GM23248 (cell line): ENCODE measurements at regions not wholly inside any gene's neighbourhood (a gene's known extent, or its start where the extent isn't known, plus 50 kb on each side); places are given as distances from the start of the nearest gene placed in this dataset.

Experiments used
- DNase-seq: peaks from one replicate; pipeline ENCODE4 v3.0.0-alpha.2; 2015
- H2AFZ ChIP-seq: fragments of 200-600 bp; sonication (generic); 2 replicates; pipeline ENCODE4 v1.6.1; 2016; ENCODE audit warnings: antibody characterized with exemption
- H3F3A ChIP-seq: fragments of 200-600 bp; sonication (generic); 2 replicates; pipeline ENCODE4 v1.6.1; 2016; ENCODE audit warnings: mild to moderate bottlenecking, antibody characterized with exemption, mixed run types; ENCODE audit not compliant: insufficient read depth
- H3K27ac ChIP-seq: fragments of 200-600 bp; sonication (generic); 2 replicates; pipeline ENCODE4 v1.5.1; 2016; ENCODE audit warnings: mild to moderate bottlenecking
- H3K27me3 ChIP-seq: fragments of 200-600 bp; sonication (generic); replicated peaks from 2 replicates; pipeline ENCODE4 v1.6.1; 2016; ENCODE audit warnings: mild to moderate bottlenecking; ENCODE audit not compliant: insufficient read depth
- H3K36me3 ChIP-seq: fragments of 200-600 bp; sonication (generic); 2 replicates; pipeline ENCODE4 v1.6.1; 2016; ENCODE audit warnings: low read depth, mild to moderate bottlenecking
- H3K4me1 ChIP-seq: fragments of 200-600 bp; sonication (generic); 2 replicates; pipeline ENCODE4 v1.6.1; 2016; ENCODE audit warnings: mild to moderate bottlenecking; ENCODE audit not compliant: insufficient read depth
- H3K4me2 ChIP-seq: fragments of 200-600 bp; sonication (generic); one replicate; pipeline ENCODE4 v1.6.1; 2016; ENCODE audit warnings: mild to moderate bottlenecking; ENCODE audit not compliant: unreplicated experiment
- H3K4me3 ChIP-seq: fragments of 200-600 bp; sonication (generic); 2 replicates; pipeline ENCODE4 v1.5.1; 2016; ENCODE audit warnings: mild to moderate bottlenecking
- H3K79me2 ChIP-seq: fragments of 200-600 bp; sonication (generic); 2 replicates; pipeline ENCODE4 v1.6.1; 2016; ENCODE audit warnings: mild to moderate bottlenecking; ENCODE audit not compliant: insufficient read depth
- H3K9ac ChIP-seq: fragments of 200-600 bp; sonication (generic); 2 replicates; pipeline ENCODE4 v1.6.1; 2016; ENCODE audit warnings: mild to moderate bottlenecking
- H3K9me2 ChIP-seq: fragments of 200-600 bp; sonication (generic); 2 replicates; pipeline ENCODE4 v1.6.1; 2016; ENCODE audit warnings: mixed run types, mild to moderate bottlenecking, moderate library complexity; ENCODE audit not compliant: insufficient read depth
- H3K9me3 ChIP-seq: fragments of 200-600 bp; sonication (generic); one replicate; pipeline ENCODE4 v1.6.1; 2017; ENCODE audit warnings: low read depth
- H4K20me1 ChIP-seq: fragments of 200-600 bp; sonication (generic); 2 replicates; pipeline ENCODE4 v1.6.0; 2016; ENCODE audit not compliant: insufficient read depth
- EZH2 ChIP-seq: fragments of 200-600 bp; sonication (generic); IDR thresholded peaks from 2 replicates; pipeline ENCODE4 v1.6.1; 2018; ENCODE audit warnings: antibody characterized with exemption, mild to moderate bottlenecking; ENCODE audit not compliant: insufficient read depth, poor library complexity, severe bottlenecking
- EZH2phosphoT487 ChIP-seq: fragments of 200-600 bp; sonication (generic); IDR thresholded peaks from 2 replicates; pipeline ENCODE4 v1.6.1; 2018; ENCODE audit warnings: antibody characterized with exemption, moderate library complexity, mild to moderate bottlenecking, low read depth; ENCODE audit not compliant: insufficient read depth
- WGBS, 2 experiments: methylation state at CpG; one replicate each; pipeline ENCODE4 v1.1.6; 2015 to 2017; ENCODE audit warnings: low lambda C conversion rate in 2 of 2, low coverage in 1 of 2; ENCODE audit errors: missing lambda C conversion rate in 2 of 2; 5-methylcytosine and 5-hydroxymethylcytosine counted together
- in situ Hi-C: fragments of 300-500 bp; cut with MboI; formaldehyde crosslinking; loops from 2 replicates; pipeline ENCODE4 v1.15.0; 2020

DNA sequence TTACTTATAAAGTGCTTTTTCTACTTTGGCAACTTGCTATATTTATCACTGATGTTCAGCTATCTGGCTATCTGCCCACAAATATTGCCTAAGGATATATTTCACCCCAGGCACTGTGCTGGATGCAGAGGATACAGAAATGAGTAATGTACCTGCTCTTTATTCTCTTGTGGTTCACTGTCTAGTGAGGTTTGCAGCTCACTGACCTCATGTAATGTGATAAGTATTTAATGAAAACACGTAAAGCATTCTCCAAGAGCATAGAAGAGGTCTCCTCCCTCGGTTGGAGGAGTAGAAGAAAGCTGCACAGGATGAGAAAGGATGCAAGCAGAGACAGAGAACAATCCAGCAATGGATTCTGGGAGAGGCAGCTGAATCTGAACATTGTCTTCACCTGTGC is 610.7 kb downstream of the CBLN4 start:
- Histone ChIP-seq H3K36me3 (no peaks in the 10 kb centered on the region), H3K4me2 (no peak overlapping the region), H3K9me2 (no peaks in the 10 kb centered on the region), H3K9ac (no peak overlapping the region), H3K9me3 (no peaks in the 10 kb centered on the region), H2AFZ (no peak overlapping the region), H3K27me3 (no peaks in the 10 kb centered on the region), H3K4me3 (no peak overlapping the region), H3K79me2 (no peaks in the 10 kb centered on the region), H3K27ac (no peak overlapping the region), H4K20me1 (no peaks in the 10 kb centered on the region), H3F3A (no peaks in the 10 kb centered on the region), H3K4me1 (no peaks in the 10 kb centered on the region)
- in situ Hi-C loops, result no loop called here
- whole genome bisulfite sequencing, 2 experiments, result 2 to 3% methylated on average over 2 of the region's 2 CpGs
- no peak for DNase-seq
- TF ChIP-seq EZH2phosphoT487, result no peak
- TF ChIP-seq EZH2, result no peak

- H3K4me1 ChIP-seq, result no peaks in the 10 kb centered on the region
- 18 to 20% methylated on average over 4 of the region's 4 CpGs for WGBS, 2 experiments
Measured at GRCh38 chr20:55390791-55391190, 614.5 kb downstream of the CBLN4 start.

GRCh38 chr20:55386686-55387085 is 618.6 kb downstream of the CBLN4 start:
- no peaks in the 10 kb centered on the region for H3F3A ChIP-seq
- no peak overlapping the region for H3K27ac ChIP-seq
- H3K9ac ChIP-seq, result no peak overlapping the region
- H3K36me3 ChIP-seq, result no peaks in the 10 kb centered on the region
- no peaks in the 10 kb centered on the region for H3K9me2 ChIP-seq
- H3K4me2 ChIP-seq, result no peak overlapping the region
- H2AFZ ChIP-seq, result no peak overlapping the region
- in situ Hi-C loops, result no loop called here
- no peaks in the 10 kb centered on the region for H3K79me2 ChIP-seq
- no peak for TF ChIP-seq EZH2phosphoT487
- TF ChIP-seq EZH2, result no peak
- no peaks in the 10 kb centered on the region for H4K20me1 ChIP-seq
- H3K9me3 ChIP-seq, result no peaks in the 10 kb centered on the region
- no peak overlapping the region for H3K4me3 ChIP-seq
- H3K4me1 ChIP-seq, result no peaks in the 10 kb centered on the region
- DNase-seq, result no peak
- WGBS, 2 experiments, result 10 to 13% methylated on average over 1 of the region's 1 CpG
- H3K27me3 ChIP-seq, result no peaks in the 10 kb centered on the region

More at GRCh38 chr20:55390791-55391190, 614.5 kb downstream of the CBLN4 start:
- TF ChIP-seq EZH2phosphoT487, result no peak
- no peak for TF ChIP-seq EZH2
- H4K20me1 ChIP-seq, result no peaks in the 10 kb centered on the region
- no peak overlapping the region for H3K9ac ChIP-seq
- in situ Hi-C loops, result no loop called here
- H3K4me3 ChIP-seq, result no peak overlapping the region
- H3K27me3 ChIP-seq, result no peaks in the 10 kb centered on the region
- DNase-seq, result no peak
- no peaks in the 10 kb centered on the region for H3F3A ChIP-seq
- H3K9me3 ChIP-seq, result no peaks in the 10 kb centered on the region
- no peaks in the 10 kb centered on the region for H3K36me3 ChIP-seq
- H2AFZ ChIP-seq, result no peak overlapping the region
- H3K9me2 ChIP-seq, result no peaks in the 10 kb centered on the region
- no peak overlapping the region for H3K4me2 ChIP-seq
- H3K79me2 ChIP-seq, result no peaks in the 10 kb centered on the region
- H3K27ac ChIP-seq, result no peak overlapping the region

GRCh38 chr20:55375920-55376319 is 629.4 kb downstream of the CBLN4 start:
- TF ChIP-seq EZH2phosphoT487, result no peak
- no peak for TF ChIP-seq EZH2
- Histone ChIP-seq H3K4me2 (no peak overlapping the region), H3K9ac (no peak overlapping the region), H3K4me3 (no peak overlapping the region), H3K4me1 (no peaks in the 10 kb centered on the region), H3K27ac (no peak overlapping the region), H4K20me1 (no peaks in the 10 kb centered on the region), H3F3A (no peaks in the 10 kb centered on the region), H3K9me2 (no peaks in the 10 kb centered on the region), H3K36me3 (no peaks in the 10 kb centered on the region), H3K79me2 (no peaks in the 10 kb centered on the region), H2AFZ (no peak overlapping the region), H3K27me3 (no peaks in the 10 kb centered on the region), H3K9me3 (peaks cover 4% of the 10 kb centered on the region)
- no peak for DNase-seq
- 21 to 22% methylated on average over 10 of the region's 10 CpGs for WGBS, 2 experiments
- in situ Hi-C loops, result no loop called here

DNA sequence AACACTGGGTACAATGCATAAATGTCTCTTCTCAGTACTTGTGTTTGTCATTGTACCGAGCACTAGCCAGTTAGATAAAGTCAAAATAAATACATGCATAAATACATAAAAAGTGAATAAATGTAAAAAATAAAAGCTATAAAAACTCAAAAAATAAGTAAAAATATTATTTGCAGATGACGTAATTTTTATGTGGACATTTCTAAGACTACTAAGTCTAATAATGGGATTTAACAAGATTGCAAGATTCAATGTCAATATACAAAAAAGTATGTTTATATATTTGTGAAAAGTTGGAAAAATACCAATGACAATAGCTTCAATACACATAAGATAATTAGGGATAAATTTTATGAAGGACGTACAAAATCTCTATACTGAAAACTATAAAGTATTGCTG is 639.6 kb downstream of the CBLN4 start:
- H4K20me1 ChIP-seq, result no peaks in the 10 kb centered on the region
- H3K9ac ChIP-seq, result no peak overlapping the region
- no peaks in the 10 kb centered on the region for H3K9me3 ChIP-seq
- H3K27ac ChIP-seq, result no peak overlapping the region
- no peak overlapping the region for H3K4me2 ChIP-seq
- H3K79me2 ChIP-seq, result no peaks in the 10 kb centered on the region
- WGBS, 2 experiments, result 38 to 39% methylated on average over 3 of the region's 3 CpGs
- no peak overlapping the region for H3K4me3 ChIP-seq
- in situ Hi-C loops, result no loop called here
- no peaks in the 10 kb centered on the region for H3F3A ChIP-seq
- no peaks in the 10 kb centered on the region for H3K9me2 ChIP-seq
- H3K27me3 ChIP-seq, result no peaks in the 10 kb centered on the region
- TF ChIP-seq EZH2phosphoT487 (no peak), EZH2 (no peak)
- no peak for DNase-seq
- H3K4me1 ChIP-seq, result no peaks in the 10 kb centered on the region
- no peak overlapping the region for H2AFZ ChIP-seq
- H3K36me3 ChIP-seq, result no peaks in the 10 kb centered on the region
